NCI-H2107 treated with DMSO at 0.1 percent for 48 hours (cell line): ENCODE measurements at regions not wholly inside any gene's neighbourhood (a gene's known extent, or its start where the extent isn't known, plus 50 kb on each side); places are given as distances from the start of the nearest gene placed in this dataset.
"Not testable (repeated sequence)": the region's sequence is repeated elsewhere in the genome, so short reads cannot be mapped to it uniquely, and the experiment has no call there.

Experiments used
- DNase-seq: peaks from one replicate; lab custom pipeline; 2025; ENCODE audit not compliant: unreplicated experiment; lab: John Stamatoyannopoulos, UW

- no peak for DNase-seq
Observed at GRCh38 chr3:106299300-106300098, 430.7 kb upstream of the CBLB start.

- DNase-seq = no peak
Observed at GRCh38 chr3:106302451-106303221, 433.8 kb upstream of the CBLB start.

GRCh38 chr3:106303766-106304165 lies 435.0 kb upstream of the CBLB start:
- no peak for DNase-seq

GRCh38 chr3:106305127-106305526 lies 436.3 kb upstream of the CBLB start:
- DNase-seq = no peak

- DNase-seq = no peak
Observed at GRCh38 chr3:106305882-106306435, 437.1 kb upstream of the CBLB start.

GRCh38 chr3:106309274-106309673 lies 440.5 kb upstream of the CBLB start:
- DNase-seq = no peak

- DNase-seq = not testable (repeated sequence)
Observed at GRCh38 chr3:106309798-106310197, 441.0 kb upstream of the CBLB start.

GRCh38 chr3:106317141-106318055 lies 448.6 kb upstream of the CBLB start:
- DNase-seq = no peak

GRCh38 chr3:106321438-106321837 lies 452.6 kb upstream of the CBLB start:
- not testable (repeated sequence) for DNase-seq

GRCh38 chr3:106323586-106323985 lies 454.8 kb upstream of the CBLB start:
- DNase-seq = no peak

GRCh38 chr3:106326941-106327695 lies 458.3 kb upstream of the CBLB start:
- DNase-seq = no peak

GRCh38 chr3:106327696-106328025 lies 458.8 kb upstream of the CBLB start:
- no peak for DNase-seq

- DNase-seq = no peak
Observed at GRCh38 chr3:106328224-106328623, 459.4 kb upstream of the CBLB start.

GRCh38 chr3:106329521-106329920 lies 460.7 kb upstream of the CBLB start:
- DNase-seq = no peak

GRCh38 chr3:106331636-106332035 lies 462.8 kb upstream of the CBLB start:
- DNase-seq = no peak

GRCh38 chr3:106332129-106332528 lies 463.3 kb upstream of the CBLB start:
- no peak for DNase-seq

GRCh38 chr3:106332884-106333283 lies 464.1 kb upstream of the CBLB start:
- DNase-seq = no peak

GRCh38 chr3:106333911-106334618 lies 465.3 kb upstream of the CBLB start:
- no peak for DNase-seq

GRCh38 chr3:106336619-106337018 lies 467.8 kb upstream of the CBLB start:
- DNase-seq = no peak

GRCh38 chr3:106337116-106337515 lies 468.3 kb upstream of the CBLB start:
- DNase-seq = no peak
